Upper lobe of right lung (tissue), 1 donor: ENCODE measurements at regions not wholly inside any gene's neighbourhood (a gene's known extent, or its start where the extent isn't known, plus 50 kb on each side); places are given as distances from the start of the nearest gene placed in this dataset.

Source experiments
- ATAC-seq: fragments of 200-7000 bp; cut with Tn5 transposase; one replicate; pipeline ENCODE4 v1.9.1; 2020; ENCODE audit warnings: mild to moderate bottlenecking, moderate library complexity
- DNase-seq: peaks from one replicate; pipeline ENCODE4 v3.0.0-alpha.2; 2020
- H3K27ac ChIP-seq: fragments of 200-600 bp; one replicate; pipeline ENCODE4 v1.8.0; 2022
- H3K27me3 ChIP-seq: fragments of 200-600 bp; one replicate; pipeline ENCODE4 v1.8.0; 2022; ENCODE audit warnings: mild to moderate bottlenecking
- H3K36me3 ChIP-seq: fragments of 200-600 bp; one replicate; pipeline ENCODE4 v1.8.0; 2022
- H3K4me1 ChIP-seq: fragments of 200-600 bp; one replicate; pipeline ENCODE4 v1.8.0; 2022
- H3K4me3 ChIP-seq: fragments of 200-600 bp; one replicate; pipeline ENCODE4 v1.8.0; 2022; ENCODE audit warnings: mild to moderate bottlenecking
- H3K9me3 ChIP-seq: fragments of 200-600 bp; one replicate; pipeline ENCODE4 v1.8.0; 2022
- intact Hi-C: fragments of 100-400 bp; cut with DNase I; formaldehyde crosslinking; loops from one replicate; pipeline ENCODE4 v1.11.0; 2022
- TF ChIP-seq, protein P1 (sequence below): fragments of 200-600 bp; IDR thresholded peaks from one replicate; pipeline ENCODE4 v1.8.0; 2022; ENCODE audit warnings: antibody characterized with exemption
- donor health status: DM: no; HTN: yes; CAD: no; lungs with severe emphysema.

DNA sequence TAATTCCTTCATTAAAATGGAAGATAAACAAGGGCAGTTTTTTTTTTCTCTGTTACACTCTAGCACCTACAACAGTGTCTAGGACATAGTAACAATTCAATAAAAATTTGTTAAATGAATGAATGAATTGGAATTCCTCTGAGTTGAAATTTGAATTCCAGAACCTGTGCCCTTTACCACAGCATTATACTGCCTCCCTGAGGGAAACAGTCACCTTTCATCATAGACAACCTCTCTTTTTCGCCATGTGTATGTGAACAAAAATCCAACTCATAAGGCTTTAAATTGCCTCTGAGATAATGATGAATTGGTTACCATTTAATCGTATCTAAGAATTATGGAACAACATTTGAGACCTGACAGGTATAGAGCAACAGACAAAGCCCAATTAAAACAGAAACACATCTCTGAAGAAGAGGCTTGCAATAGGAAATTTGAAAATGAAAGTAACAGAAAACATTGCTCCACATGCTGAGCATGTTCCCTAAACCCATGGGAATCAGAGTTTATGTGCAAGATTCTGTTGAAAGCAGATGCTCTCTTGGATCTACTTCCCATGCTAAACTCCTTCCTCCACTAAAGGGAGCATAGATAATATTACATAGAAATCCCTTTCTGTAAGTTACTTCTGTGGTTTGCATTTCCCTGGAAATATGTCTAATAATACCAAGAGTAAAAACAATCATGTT, 657.8 kb downstream of the GALC start:
- ATAC-seq (no peak), DNase-seq (no peak)
- intact Hi-C loops = no loop called here
- Histone ChIP-seq H3K36me3 (no peaks in the 10 kb centered on the region), H3K4me1 (no peaks in the 10 kb centered on the region), H3K9me3 (no peaks in the 10 kb centered on the region), H3K4me3 (no peak overlapping the region), H3K27me3 (no peaks in the 10 kb centered on the region), H3K27ac (no peak overlapping the region)
- TF ChIP-seq, protein P1, sequence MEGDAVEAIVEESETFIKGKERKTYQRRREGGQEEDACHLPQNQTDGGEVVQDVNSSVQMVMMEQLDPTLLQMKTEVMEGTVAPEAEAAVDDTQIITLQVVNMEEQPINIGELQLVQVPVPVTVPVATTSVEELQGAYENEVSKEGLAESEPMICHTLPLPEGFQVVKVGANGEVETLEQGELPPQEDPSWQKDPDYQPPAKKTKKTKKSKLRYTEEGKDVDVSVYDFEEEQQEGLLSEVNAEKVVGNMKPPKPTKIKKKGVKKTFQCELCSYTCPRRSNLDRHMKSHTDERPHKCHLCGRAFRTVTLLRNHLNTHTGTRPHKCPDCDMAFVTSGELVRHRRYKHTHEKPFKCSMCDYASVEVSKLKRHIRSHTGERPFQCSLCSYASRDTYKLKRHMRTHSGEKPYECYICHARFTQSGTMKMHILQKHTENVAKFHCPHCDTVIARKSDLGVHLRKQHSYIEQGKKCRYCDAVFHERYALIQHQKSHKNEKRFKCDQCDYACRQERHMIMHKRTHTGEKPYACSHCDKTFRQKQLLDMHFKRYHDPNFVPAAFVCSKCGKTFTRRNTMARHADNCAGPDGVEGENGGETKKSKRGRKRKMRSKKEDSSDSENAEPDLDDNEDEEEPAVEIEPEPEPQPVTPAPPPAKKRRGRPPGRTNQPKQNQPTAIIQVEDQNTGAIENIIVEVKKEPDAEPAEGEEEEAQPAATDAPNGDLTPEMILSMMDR = no peak

- no peak overlapping the region for H3K4me3 ChIP-seq
- H3K27me3 ChIP-seq = no peaks in the 10 kb centered on the region
- no peak overlapping the region for H3K27ac ChIP-seq
- H3K4me1 ChIP-seq = no peaks in the 10 kb centered on the region
- H3K9me3 ChIP-seq = no peaks in the 10 kb centered on the region
- no peaks in the 10 kb centered on the region for H3K36me3 ChIP-seq
- TF ChIP-seq, protein P1 = no peak
- ATAC-seq (no peak), DNase-seq (no peak)
- intact Hi-C loops = no loop called here
Observed at GRCh38 chr14:87331991-87332390, 661.0 kb downstream of the GALC start.

DNA sequence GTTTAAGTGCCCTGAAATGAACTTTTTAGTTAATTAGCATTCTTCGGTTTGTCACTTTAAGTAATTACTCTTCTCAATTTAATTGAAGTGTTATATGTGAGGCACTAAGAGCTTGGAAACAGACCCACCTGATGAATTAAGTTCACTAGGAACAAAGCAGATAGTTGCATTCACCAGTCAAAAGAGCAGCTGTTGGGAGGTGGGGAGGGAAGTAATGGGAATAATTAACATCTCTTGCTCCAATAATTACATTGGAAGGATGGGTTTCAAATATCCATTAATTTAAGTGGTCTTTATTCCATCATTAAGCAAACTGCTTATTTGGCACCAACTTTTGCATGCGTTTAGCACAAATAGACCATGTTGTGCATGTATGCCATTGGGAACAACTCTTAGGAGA, 667.2 kb downstream of the GALC start:
- Histone ChIP-seq H3K4me3 (no peak overlapping the region), H3K36me3 (no peaks in the 10 kb centered on the region), H3K27me3 (no peaks in the 10 kb centered on the region), H3K4me1 (no peaks in the 10 kb centered on the region), H3K9me3 (no peaks in the 10 kb centered on the region), H3K27ac (no peak overlapping the region)
- intact Hi-C loops = no loop called here
- DNase-seq (no peak), ATAC-seq (no peak)
- TF ChIP-seq, protein P1 = no peak

DNA sequence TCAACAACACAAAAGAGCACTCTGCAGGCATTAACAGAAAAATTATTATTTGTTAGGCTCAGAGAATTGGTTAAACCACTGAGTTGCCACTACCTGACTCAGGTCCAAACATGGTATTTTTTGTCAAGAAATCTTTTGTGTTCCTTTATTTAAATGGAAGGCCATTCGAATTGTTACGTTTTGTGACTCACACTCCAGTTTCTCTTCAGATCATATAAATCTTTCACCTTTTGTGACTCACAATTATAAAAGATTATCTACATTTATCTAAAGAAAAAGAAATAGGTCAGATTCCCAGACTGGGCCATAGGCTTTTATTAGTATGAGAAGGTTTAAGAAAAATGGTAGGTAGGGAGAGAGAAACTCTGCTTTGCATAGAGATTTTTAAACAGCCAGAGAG, 669.8 kb downstream of the GALC start:
- no peaks in the 10 kb centered on the region for H3K36me3 ChIP-seq
- no peak overlapping the region for H3K27ac ChIP-seq
- no peaks in the 10 kb centered on the region for H3K27me3 ChIP-seq
- intact Hi-C loops = no loop called here
- no peak overlapping the region for H3K4me3 ChIP-seq
- no peaks in the 10 kb centered on the region for H3K9me3 ChIP-seq
- TF ChIP-seq, protein P1 = no peak
- no peak for ATAC-seq
- H3K4me1 ChIP-seq = no peaks in the 10 kb centered on the region
- DNase-seq = no peak

DNA sequence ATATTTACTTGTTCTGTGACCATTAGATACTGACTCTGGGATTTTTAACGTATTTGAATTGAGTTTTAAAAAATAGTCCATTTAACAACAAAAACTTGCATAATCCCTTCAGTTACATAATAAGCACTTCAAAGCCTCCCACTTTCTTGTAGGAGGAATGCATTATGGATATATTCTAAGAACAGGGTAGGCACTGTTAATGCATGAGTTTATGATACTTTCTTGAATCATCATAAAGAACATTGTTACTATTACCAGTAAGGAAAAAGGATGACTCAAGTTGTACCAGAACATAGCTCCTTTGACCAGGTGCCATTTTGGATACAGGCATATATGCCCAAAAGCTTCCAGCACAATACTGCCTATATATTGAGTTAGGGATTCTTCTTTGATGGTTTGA, 671.4 kb downstream of the GALC start:
- DNase-seq = no peak
- Histone ChIP-seq H3K27ac (no peak overlapping the region), H3K4me1 (no peaks in the 10 kb centered on the region), H3K4me3 (no peak overlapping the region), H3K27me3 (no peaks in the 10 kb centered on the region), H3K9me3 (no peaks in the 10 kb centered on the region), H3K36me3 (no peaks in the 10 kb centered on the region)
- ATAC-seq = no peak
- intact Hi-C loops = no loop called here
- TF ChIP-seq, protein P1 = no peak

GRCh38 chr14:87312894-87313205, 680.1 kb downstream of the GALC start:
- no peak for ATAC-seq
- no peaks in the 10 kb centered on the region for H3K36me3 ChIP-seq
- no peaks in the 10 kb centered on the region for H3K4me1 ChIP-seq
- DNase-seq = no peak
- H3K9me3 ChIP-seq = no peaks in the 10 kb centered on the region
- TF ChIP-seq, protein P1 = no peak
- intact Hi-C loops = no loop called here
- H3K4me3 ChIP-seq = no peak overlapping the region
- H3K27me3 ChIP-seq = no peaks in the 10 kb centered on the region
- H3K27ac ChIP-seq = no peak overlapping the region
